GM23338 (cell line): ENCODE measurements at regions not wholly inside any gene's neighbourhood (a gene's known extent, or its start where the extent isn't known, plus 50 kb on each side); places are given as distances from the start of the nearest gene placed in this dataset.

ENCODE experiments used
- ATAC-seq: fragments of 200-7000 bp; cut with Tn5 transposase; 3 replicates; pipeline ENCODE4 v1.9.1; 2020
- DNase-seq: peaks from one replicate; pipeline ENCODE4 v3.0.0-alpha.2; 2015; ENCODE audit warnings: low spot score
- H2AFZ ChIP-seq: fragments of 200-600 bp; sonication (generic); 2 replicates; pipeline ENCODE4 v1.8.0; 2016; ENCODE audit warnings: antibody characterized with exemption, mild to moderate bottlenecking, moderate library complexity
- H3F3A ChIP-seq: fragments of 200-600 bp; sonication (generic); replicated peaks from 2 replicates; pipeline ENCODE4 v1.8.0; 2017; ENCODE audit warnings: antibody characterized with exemption, mixed run types, low read depth
- H3K27ac ChIP-seq: fragments of 200-600 bp; sonication (generic); 2 replicates; pipeline ENCODE4 v1.6.1; 2016; ENCODE audit warnings: low read depth
- H3K27me3 ChIP-seq: fragments of 200-600 bp; sonication (generic); 2 replicates; pipeline ENCODE4 v1.8.0; 2016; ENCODE audit warnings: mild to moderate bottlenecking, mixed run types, moderate library complexity; ENCODE audit not compliant: insufficient read depth
- H3K36me3 ChIP-seq: fragments of 200-600 bp; sonication (generic); 2 replicates; pipeline ENCODE4 v1.8.0; 2016; ENCODE audit warnings: mild to moderate bottlenecking; ENCODE audit not compliant: insufficient read depth
- H3K4me1 ChIP-seq: fragments of 200-600 bp; sonication (generic); 2 replicates; pipeline ENCODE4 v1.8.0; 2016; ENCODE audit warnings: mild to moderate bottlenecking, moderate library complexity; ENCODE audit not compliant: insufficient read depth
- H3K4me2 ChIP-seq: fragments of 200-600 bp; sonication (generic); 2 replicates; pipeline ENCODE4 v1.7.1; 2017; ENCODE audit warnings: mixed run types
- H3K4me3 ChIP-seq: fragments of 200-600 bp; sonication (generic); 2 replicates; pipeline ENCODE4 v1.6.1; 2016; ENCODE audit warnings: mixed run types
- H3K79me2 ChIP-seq: fragments of 200-600 bp; sonication (generic); replicated peaks from 2 replicates; pipeline ENCODE4 v1.8.0; 2017; ENCODE audit warnings: mild to moderate bottlenecking; ENCODE audit not compliant: insufficient read depth
- H3K9me2 ChIP-seq: fragments of 200-600 bp; sonication (generic); 2 replicates; pipeline ENCODE4 v1.8.0; 2017; ENCODE audit not compliant: insufficient read depth
- H4K20me1 ChIP-seq: fragments of 200-600 bp; sonication (generic); replicated peaks from 2 replicates; pipeline ENCODE4 v1.8.0; 2017; ENCODE audit warnings: mild to moderate bottlenecking; ENCODE audit not compliant: insufficient read depth
- H3K27ac Mint-ChIP-seq: 2 replicates; pipeline ENCODE4 v1.8.0; 2020; ENCODE audit warnings: inconsistent platforms, mild to moderate bottlenecking, moderate library complexity, mixed read lengths
- H3K27me3 Mint-ChIP-seq: 3 replicates; pipeline ENCODE4 v1.8.0; 2022; ENCODE audit warnings: low read depth, mild to moderate bottlenecking, moderate library complexity, mixed read lengths, inconsistent platforms; ENCODE audit not compliant: insufficient read depth, poor library complexity
- H3K36me3 Mint-ChIP-seq: 3 replicates; pipeline ENCODE4 v1.8.0; 2021; ENCODE audit warnings: low read depth, mild to moderate bottlenecking, inconsistent platforms, moderate library complexity, mixed read lengths
- H3K4me1 Mint-ChIP-seq: 3 replicates; pipeline ENCODE4 v1.8.0; 2020; ENCODE audit warnings: mild to moderate bottlenecking, inconsistent platforms, mixed read lengths
- H3K4me3 Mint-ChIP-seq: 3 replicates; pipeline ENCODE4 v1.8.0; 2021; ENCODE audit warnings: moderate library complexity, mild to moderate bottlenecking, inconsistent platforms, mixed read lengths
- H3K9me3 Mint-ChIP-seq: 3 replicates; pipeline ENCODE4 v1.8.0; 2020; ENCODE audit warnings: moderate library complexity, mild to moderate bottlenecking, inconsistent platforms, mixed read lengths
- CREB1 ChIP-seq: fragments of 250-450 bp; sonication (Bioruptor Pico); IDR thresholded peaks from 2 replicates; pipeline ENCODE4 v1.5.0; 2020; ENCODE audit warnings: low read depth, mild to moderate bottlenecking, moderate library complexity
- CTCF ChIP-seq, 2 experiments: fragments of 200-600 bp in 1 of 2; sonication (generic) in 1 of 2; conservative IDR thresholded peaks; 2 replicates each; pipeline versions ENCODE4 v1.5.1 to v1.6.1; 2016 to 2017; ENCODE audit warnings: antibody characterized with exemption in 2 of 2, low read depth in 2 of 2, mild to moderate bottlenecking in 2 of 2, moderate library complexity in 1 of 2
- ETS1 ChIP-seq: IDR thresholded peaks from 2 replicates; pipeline ENCODE4 v1.6.1; 2016; ENCODE audit warnings: antibody characterized with exemption
- EZH2 ChIP-seq: fragments of 200-600 bp; sonication (generic); IDR thresholded peaks from one replicate; pipeline ENCODE4 v1.8.0; 2017; ENCODE audit warnings: antibody characterized with exemption, mild to moderate bottlenecking, low read depth; ENCODE audit not compliant: unreplicated experiment
- EZH2phosphoT487 ChIP-seq: fragments of 200-600 bp; sonication (generic); IDR thresholded peaks from one replicate; pipeline ENCODE4 v1.8.1; 2018; ENCODE audit warnings: antibody characterized with exemption; ENCODE audit not compliant: unreplicated experiment
- JUNB ChIP-seq: IDR thresholded peaks from one replicate; pipeline ENCODE4 v1.6.1; 2016; ENCODE audit warnings: antibody characterized with exemption; ENCODE audit not compliant: unreplicated experiment
- NANOG ChIP-seq: IDR thresholded peaks from 2 replicates; pipeline ENCODE4 v1.6.1; 2016; ENCODE audit warnings: antibody characterized with exemption, borderline replicate concordance
- POLR2AphosphoS5 ChIP-seq: IDR thresholded peaks from 2 replicates; pipeline ENCODE4 v1.6.1; 2016; ENCODE audit warnings: antibody characterized with exemption, low read depth
- REST ChIP-seq: IDR thresholded peaks from one replicate; pipeline ENCODE4 v1.6.1; 2018; ENCODE audit warnings: antibody characterized with exemption; ENCODE audit not compliant: unreplicated experiment
- STAT1 ChIP-seq: IDR thresholded peaks from one replicate; pipeline ENCODE4 v1.6.1; 2016; ENCODE audit warnings: antibody characterized with exemption; ENCODE audit not compliant: unreplicated experiment
- ZNF114 ChIP-seq: fragments of 250-450 bp; sonication (Bioruptor Pico); IDR thresholded peaks from 2 replicates; pipeline ENCODE4 v1.5.0; 2020; ENCODE audit warnings: mild to moderate bottlenecking, moderate library complexity
- ZNF331 ChIP-seq: fragments of 250-450 bp; sonication (Bioruptor Pico); IDR thresholded peaks from 2 replicates; pipeline ENCODE4 v1.5.0; 2020; ENCODE audit warnings: low read depth, mild to moderate bottlenecking, moderate library complexity
- ZNF462 ChIP-seq: fragments of 250-450 bp; sonication (Bioruptor Pico); IDR thresholded peaks from 2 replicates; pipeline ENCODE4 v1.5.0; 2020; ENCODE audit warnings: mild to moderate bottlenecking, moderate library complexity

- no peaks in the 10 kb centered on the region; the same call in 2 of the 3 replicates for H3K4me1 Mint-ChIP-seq
- Histone ChIP-seq H2AFZ (no peak overlapping the region), H3K4me1 (peaks cover 12% of the 10 kb centered on the region; the same call in 1 of the 2 replicates), H4K20me1 (no peaks in the 10 kb centered on the region), H3K27me3 (no peaks in the 10 kb centered on the region), H3K79me2 (no peaks in the 10 kb centered on the region), H3F3A (no peaks in the 10 kb centered on the region), H3K9me2 (peaks cover 10% of the 10 kb centered on the region), H3K4me2 (no peak overlapping the region), H3K4me3 (no peak overlapping the region), H3K36me3 (no peaks in the 10 kb centered on the region), H3K27ac (no peak overlapping the region)
- TF ChIP-seq JUNB (no peak), ETS1 (no peak), EZH2phosphoT487 (no peak), CREB1 (CRISPR knock-in tag) (no peak), CTCF (conservative IDR thresholded peaks at IDR 0.05; ENCODE audit: low read depth in 2 of 2) (no peak), STAT1 (no peak), REST (no peak), NANOG (no peak), ZNF331 (CRISPR knock-in tag) (no peak), ZNF114 (no peak), POLR2AphosphoS5 (no peak), EZH2 (no peak), ZNF462 (no peak)
- peaks cover 2% of the 10 kb centered on the region for H3K27me3 Mint-ChIP-seq
- no peaks in the 10 kb centered on the region for H3K36me3 Mint-ChIP-seq
- no peak overlapping the region for H3K27ac Mint-ChIP-seq
- peaks cover 3% of the 10 kb centered on the region; the same call in 1 of the 3 replicates for H3K9me3 Mint-ChIP-seq
- no peak overlapping the region for H3K4me3 Mint-ChIP-seq
- no peak for ATAC-seq
- DNase-seq: no peak
These were observed 111.1 kb upstream of the C10orf90 start for GRCh38 chr10:126781450-126782216.
